DMS153 (cell line): ENCODE measurements at regions not wholly inside any gene's neighbourhood (a gene's known extent, or its start where the extent isn't known, plus 50 kb on each side); places are given as distances from the start of the nearest gene placed in this dataset.

ENCODE experiments used
- DNase-seq: peaks from one replicate; lab custom pipeline; 2025; lab: John Stamatoyannopoulos, UW

DNA sequence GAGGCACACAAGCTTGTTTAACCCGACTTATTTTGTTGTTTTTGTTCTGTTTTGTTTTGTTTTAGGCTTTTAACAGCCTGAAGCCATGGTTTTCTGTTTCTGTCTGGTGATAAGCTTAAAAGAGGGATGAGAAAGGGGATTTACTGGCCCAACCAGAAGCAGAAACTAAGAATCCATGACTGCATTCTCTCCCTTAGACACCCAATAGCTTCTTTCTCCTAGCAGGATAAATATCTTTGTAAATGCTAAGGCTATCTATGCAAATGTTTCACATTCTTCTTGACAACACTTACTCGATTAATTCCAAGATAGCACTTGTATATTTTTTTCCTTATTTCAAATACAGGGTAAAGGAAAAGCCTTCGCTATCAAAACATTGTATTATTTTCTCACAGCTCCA lies 53.7 kb upstream of the SMAD1 start:
- DNase-seq, result no peak

DNA sequence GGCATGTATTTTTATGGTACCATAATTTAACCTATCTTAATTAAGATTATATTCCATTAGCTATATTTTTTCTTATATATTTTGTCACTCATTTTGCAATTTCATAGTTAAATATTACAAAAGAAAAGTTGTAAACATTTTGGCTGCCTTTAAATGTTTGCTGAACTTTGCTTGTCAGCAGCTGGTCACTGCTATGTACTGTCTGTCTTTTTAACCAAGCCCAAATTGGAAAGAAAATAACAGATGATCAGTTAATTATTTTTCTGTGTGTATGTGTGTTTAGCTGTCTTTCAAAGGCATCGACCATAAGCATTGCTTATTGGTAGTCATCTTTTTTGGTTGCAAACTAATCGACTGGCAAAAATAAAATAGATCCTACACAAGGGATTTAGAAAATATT lies 54.4 kb upstream of the SMAD1 start:
- DNase-seq, result no peak

DNA sequence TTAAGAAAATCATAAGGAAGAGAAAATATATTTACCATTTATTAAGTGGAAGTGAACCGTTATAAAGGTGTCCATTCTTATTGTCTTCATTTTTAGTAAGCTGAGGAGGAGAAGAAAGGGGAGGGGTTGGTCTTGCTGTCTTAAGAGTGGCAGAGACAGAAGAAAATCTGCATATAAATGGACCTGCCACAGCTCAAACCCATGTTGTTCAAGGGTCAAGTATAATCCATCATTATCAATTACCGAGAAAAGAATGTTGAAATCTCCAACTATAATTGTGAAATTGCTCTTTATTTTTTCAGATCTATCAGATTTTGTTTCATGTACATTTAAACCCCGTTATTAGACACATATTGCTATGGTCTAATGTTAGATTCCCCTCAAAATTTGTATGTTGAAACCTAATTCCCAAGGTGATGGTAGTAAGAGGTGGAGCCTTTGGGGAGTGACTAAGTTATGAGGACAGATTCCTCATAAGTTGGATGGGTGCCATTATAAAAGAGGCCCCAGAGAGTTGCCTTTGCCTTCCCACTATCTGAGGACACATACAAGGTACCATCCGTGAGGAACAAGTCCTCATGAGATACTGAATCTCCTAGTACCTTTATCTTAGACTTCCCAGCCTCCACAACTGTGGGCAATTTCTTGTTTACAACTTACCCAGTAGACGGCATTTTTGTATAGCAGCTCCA lies 58.5 kb upstream of the SMAD1 start:
- DNase-seq, result no peak

DNA sequence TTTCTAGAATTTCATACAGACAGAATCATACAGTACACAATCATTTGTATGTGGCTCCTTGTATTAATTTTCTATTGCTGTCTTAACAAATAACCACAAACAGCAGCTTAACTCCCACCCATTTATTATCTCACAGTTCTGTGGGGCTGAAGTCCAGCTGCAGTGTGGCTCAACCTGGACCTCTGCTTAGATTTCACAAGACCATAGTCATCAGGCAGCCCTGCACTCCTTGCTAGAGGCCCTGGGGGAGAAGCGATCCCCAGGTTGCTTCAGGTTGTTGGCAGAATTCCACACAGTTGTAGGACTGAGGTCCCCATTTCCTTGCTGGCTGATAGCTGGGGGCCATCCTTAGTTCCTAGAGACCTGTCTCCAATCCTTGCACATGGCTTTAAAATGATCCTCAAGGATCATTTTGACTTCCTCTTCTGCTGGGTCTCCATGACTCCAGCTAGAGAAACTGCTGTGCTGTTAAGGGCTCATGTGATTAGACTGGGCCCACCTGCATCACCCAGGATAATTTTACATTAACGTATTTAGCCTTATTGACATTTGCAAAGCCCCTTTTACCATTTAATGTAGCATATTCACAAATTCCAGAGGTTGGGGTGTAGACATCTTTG lies 60.9 kb upstream of the SMAD1 start:
- DNase-seq, result no peak

DNA sequence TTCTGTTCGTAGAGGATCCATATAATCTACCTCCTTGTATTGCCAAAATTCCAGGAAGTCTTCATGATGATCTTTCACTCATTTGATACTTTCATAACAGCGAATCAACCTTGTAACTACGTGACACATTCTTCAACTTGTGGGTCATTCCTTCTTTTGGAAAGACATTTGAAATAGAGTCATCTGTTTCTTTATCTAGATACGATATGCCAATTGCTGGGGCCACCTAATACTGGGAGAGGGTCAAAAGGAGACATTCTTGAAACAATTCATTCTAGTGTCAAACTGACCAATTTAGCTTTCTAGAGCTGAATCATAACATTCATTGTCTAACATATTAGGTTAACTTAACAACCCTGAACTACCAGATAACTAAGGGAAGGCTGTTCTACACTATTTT lies 62.9 kb upstream of the SMAD1 start:
- no peak for DNase-seq

DNA sequence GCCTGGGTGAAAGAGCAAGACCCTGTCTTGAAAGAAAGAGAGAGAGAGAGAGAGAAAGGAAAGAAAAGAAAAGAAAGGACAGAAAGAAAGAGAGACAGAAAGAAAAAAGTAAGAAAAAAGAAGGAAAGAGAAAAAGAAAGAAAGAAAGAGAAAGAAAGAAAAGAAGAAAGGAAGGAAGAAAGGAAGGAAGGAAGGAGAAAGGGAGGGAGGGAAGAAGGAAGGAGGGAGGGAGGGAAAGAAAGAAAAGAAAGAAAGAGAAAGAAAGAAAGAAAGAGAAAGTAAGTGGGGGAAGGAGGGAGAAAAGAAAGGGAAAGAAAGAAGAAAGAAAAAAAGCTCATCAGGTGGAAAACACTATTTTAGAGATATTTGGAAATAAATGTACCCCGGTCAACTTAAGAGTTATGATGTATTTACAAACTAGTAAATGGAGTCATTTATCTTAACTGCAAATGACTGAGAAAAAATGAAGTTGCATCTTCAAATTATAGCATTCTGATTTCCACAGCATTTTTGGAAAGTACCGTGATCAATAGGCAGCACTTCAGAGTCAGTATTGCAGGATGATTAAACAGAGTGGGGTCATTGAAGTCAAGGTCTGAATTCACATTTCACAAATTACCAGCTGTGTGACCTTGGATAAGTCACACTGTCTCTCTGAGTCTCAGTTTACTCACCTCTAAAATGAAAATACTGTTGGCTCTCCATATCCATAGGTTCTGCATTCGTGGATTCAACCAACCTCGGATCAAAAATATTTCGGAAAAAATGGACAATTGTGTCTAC lies 64.1 kb upstream of the SMAD1 start:
- DNase-seq, result no peak

DNA sequence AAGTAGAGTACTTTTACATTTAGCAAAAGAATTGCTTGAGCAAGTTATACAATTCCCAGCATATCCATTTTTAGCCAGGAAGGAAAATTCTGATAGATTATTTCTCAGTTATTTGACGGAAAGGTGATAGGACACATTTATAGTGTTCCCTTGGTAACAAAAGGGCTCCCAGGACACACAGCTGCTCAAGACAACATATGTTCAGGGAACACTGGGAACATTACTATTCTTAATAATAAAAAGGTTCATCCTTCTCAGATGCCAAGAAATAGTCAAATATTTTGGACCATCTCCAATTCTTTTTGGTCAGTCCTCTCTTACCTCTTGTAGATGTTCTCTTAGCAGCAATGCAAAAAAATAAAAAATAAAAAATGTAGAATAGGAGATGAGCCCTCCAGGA lies 66.8 kb upstream of the SMAD1 start:
- DNase-seq, result no peak

DNA sequence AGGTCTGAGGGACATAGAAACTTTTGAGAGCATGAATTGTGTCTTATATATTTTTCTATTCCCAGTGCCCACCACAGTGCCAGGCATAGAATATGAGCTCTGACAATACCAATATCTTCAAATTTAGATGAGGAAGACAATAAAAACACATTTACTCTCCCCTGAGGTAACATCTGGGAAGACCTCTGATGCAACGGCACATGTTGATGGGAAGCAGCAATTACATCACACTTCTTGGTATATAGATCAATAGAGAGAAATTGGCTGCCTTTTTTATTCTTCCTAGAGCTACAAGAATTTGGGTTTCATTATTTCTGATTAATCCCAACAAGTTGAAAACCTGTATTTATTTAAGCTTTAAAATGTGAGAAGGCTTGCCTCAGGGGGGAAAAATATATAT lies 67.4 kb upstream of the SMAD1 start:
- no peak for DNase-seq

DNA sequence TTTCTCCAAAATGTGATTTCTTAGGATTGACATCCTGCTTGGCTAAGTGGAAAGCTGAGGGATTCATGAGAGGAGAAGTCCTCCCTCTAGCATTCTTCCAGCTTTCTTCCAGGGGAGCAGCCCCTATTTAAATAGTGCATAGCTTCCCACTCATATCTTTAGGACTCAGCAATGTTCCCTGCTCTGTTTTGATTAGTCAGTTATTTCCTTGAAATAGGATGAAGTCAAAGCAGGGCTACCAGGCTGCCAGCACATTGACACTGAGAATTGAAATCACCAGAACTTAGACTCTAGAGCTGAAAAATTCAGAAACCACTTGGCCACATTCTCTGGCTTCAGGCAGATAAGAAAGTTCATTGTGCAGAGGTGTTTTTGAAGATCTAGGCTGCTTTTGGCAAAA lies 74.7 kb upstream of the SMAD1 start:
- no peak for DNase-seq

DNA sequence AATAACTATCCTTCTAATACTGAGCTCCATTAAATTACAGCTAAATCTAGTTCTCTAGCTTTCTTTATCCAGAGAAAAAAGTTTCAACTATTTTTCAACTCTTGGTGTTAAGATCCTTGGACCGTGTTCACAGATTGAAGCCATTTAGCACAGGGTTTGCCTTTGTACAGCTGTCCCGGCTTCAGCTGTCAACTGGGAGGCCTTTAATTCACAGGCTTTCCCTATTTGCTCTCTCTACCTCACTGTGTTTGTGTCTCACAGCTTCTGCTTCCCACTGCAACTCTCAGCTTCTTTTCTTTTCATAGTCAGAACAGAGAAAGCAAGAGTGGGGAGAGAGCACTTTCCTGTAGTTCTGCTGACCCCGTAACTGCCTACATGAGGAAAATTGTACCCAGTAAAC lies 76.9 kb upstream of the SMAD1 start:
- no peak for DNase-seq

DNA sequence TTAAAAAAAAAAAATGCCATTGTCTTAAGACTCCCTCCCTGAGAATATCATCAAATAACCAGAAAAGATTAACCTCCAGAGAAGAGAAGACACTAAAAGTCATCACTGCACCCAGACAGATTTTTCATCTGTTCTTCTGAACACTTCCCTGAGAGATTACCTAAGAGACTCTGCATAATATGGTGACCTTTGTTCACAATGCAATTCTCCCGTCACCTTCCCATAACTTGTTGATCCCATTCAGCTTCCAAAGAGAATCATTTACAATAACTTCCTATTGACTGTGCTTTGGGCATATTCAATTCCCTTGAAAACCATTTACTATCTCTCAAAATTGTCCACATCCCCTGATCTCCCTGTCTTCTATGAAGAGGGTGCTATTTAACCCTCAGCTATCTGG lies 85.1 kb upstream of the SMAD1 start:
- DNase-seq, result no peak

DNA sequence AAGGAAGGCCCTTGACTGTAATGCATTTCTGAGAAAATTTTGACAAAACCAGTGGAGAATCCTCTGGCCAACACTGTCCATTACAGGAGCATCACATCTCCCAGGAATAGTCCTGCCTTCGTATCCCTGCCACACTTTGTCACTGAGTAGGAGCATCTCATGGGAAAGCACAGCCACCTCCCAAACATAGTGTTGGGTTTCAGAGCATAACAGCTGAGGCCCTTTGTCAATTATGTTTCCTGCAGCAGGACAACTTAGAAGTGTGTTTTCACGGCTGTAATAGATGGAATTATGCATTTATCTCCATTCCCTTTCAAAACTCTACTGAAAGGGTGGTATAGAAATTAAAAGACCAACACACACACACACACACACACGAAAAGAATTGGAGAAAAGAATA lies 91.1 kb upstream of the SMAD1 start:
- DNase-seq, result no peak

DNA sequence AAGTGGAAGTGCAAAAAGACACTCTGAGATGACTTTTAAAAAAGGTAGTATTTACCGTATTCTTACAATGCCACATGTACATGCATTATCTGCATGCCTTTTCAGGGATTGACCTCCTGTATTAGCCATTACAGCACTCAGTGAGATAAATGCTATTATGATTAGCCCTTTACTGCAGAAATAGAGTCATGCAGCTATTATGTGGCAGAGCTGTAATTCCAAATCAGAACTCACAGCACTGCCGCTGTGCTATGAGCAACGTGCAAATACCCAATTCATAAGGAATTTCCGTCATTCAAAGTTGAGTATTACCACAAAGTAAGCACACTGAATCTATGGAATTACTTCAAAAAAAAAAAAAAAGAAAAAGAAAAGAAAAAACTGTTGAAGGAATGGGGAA lies 92.1 kb upstream of the SMAD1 start:
- no peak for DNase-seq

DNA sequence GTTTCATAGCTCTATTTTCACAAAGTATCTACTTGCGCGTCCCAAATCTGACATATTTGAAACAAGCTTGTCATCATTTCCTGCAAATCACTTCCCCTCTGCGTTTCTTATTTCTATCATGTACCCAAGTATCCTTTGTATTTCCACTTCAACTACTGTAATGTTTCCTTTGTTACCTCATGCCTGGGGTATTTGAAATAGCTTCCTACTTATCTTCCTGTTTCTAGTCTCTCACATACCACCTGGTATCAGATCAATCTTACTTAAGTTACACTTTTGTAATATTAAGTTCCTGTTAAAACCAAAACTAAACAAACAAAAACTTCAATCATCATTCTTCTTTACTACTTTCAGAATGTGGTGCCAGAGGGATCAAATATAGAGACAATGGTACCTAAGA lies 93.6 kb upstream of the SMAD1 start:
- no peak for DNase-seq

DNA sequence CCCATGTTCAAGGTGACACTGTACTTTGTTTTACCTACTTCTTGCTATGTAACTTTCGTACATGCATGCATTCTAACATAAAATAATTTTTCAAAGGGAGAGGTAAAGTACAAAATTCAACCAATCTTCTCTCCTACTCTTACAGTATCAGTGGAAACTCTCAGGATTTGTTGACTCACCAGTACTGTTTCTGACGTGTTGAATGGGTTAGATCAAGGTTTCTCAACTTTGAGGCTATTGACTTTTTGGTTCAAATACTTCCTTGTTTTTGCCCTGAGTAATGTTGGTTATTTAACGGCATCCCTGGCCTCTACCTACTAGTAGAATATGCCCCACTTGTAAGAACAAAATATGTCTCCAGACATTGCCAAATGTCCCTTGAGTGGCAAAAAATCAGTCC lies 94.6 kb upstream of the SMAD1 start:
- no peak for DNase-seq

DNA sequence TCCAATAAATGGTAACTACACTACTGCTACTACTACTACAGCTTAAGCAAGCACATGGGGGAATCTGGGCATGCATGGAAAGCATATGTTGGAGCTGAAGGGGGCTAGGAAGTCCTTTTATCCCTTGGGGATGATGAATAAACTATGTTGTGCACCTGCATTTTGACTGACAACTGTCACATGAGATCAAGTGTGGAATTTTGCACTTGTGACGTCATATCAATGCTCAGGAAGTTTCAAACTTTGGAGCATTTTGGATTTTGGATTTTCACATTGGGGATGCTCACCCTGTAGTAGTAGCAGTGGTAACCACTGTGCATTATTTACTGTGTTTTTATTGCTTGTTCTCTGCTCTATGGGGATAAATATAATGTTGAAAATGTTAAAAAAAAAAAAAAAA lies 100.5 kb upstream of the SMAD1 start:
- DNase-seq, result no peak

DNA sequence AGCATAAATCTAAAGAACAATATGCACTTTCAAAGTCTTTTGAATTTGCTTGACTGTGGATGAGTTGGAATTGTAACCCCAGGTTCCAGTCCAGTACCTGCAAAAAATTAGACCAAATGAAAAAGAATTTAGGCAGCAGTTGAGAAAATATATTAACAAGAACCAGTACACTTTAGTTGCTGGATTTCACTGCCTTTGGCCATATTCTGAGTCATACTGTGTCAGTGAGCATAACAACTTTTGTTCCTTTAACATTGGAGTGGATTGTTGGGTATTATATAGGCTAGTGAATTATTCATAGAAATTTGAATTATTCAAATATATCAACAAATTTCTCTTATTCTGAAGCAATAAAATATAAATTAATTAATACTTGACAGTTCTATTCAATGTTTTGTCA lies 101.5 kb upstream of the SMAD1 start:
- no peak for DNase-seq

DNA sequence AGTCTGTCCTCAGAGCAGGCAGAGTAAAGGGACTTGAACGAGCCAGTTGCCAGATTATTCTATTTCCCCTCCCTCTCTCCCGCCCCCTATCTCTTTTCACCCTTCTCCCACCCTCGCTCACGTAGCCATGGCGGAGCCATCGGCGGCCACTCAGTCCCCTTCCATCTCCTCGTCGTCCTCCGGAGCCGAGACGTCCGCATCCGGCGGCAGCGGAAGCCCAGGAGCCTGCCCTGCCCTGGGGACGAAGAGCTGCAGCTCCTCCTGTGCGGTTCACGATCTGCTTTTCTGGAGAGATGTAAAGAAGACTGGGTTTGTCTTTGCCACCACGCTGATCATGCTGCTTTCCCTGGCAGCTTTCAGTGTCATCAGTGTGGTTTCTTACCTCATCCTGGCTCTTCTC lies 106.2 kb upstream of the SMAD1 start:
- DNase-seq, result no peak

DNA sequence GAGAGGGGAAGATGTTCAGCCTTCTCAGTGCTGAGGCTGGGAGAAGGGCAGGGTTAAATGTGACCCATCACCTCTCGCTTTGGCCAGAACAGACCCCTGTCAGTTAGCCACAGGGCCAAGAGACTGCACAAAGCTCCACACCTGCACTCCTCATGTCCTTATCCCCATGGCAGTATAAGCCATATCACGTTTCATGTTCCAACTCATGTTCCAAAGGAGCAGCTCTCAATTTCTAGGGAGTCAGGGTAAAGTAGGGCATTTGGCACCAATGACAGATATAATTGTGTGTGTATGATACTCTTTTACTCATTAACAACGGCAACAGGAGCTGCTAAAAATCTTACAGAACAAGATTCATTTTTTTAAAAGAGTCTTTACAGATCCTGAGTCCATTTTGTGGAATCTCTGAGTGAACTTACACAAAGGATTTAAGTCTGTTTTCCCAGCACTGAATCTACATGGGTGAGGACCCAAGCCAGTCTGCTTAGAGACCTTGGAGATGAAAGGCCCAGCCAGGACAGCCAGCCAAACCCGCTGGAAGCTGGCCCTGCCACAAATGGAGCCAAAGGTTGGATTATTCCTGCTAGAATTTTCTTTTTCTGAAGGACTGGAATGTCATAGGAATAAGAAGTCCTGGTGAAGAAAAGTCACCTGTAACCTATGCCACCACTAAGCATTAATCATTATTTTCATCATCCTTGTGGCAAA lies 129.1 kb upstream of the SMAD1 start:
- DNase-seq, result no peak

DNA sequence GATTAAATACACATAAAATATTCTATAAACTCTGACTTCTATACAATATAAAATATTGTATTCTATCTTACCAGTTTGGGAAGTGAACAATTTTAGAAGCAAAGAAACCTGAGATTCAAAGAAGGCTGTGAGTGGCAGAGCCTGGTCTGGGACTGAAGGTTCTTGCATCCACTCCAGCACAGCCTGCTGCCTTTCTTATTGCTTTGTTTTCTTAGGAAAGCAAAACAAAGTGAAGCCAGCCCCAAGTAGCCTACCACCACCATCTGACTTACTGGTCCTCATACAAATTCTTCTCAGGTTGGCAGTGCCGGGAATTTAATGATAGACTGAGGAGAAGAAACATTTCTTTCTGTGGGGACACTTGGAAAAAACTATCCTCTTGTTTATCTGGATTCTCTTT lies 129.7 kb upstream of the SMAD1 start:
- no peak for DNase-seq

DNA sequence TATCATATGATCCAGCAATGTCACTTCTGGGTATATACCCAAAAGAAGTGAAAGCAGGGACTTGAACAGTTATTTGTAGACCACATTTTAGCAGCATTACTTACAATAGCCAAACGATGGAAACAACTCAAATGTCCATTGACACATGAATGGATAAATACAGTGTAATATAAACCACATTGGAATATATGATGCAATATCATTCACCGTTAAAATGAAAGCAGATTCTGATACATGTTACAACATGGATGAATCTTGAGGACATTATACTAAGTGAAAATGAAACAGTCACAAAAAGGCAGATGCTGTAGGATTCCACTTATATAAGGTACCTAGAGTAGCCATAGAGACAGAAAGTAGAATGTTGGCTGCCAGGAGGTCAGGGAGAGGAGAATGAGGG lies 130.5 kb upstream of the SMAD1 start:
- no peak for DNase-seq

DNA sequence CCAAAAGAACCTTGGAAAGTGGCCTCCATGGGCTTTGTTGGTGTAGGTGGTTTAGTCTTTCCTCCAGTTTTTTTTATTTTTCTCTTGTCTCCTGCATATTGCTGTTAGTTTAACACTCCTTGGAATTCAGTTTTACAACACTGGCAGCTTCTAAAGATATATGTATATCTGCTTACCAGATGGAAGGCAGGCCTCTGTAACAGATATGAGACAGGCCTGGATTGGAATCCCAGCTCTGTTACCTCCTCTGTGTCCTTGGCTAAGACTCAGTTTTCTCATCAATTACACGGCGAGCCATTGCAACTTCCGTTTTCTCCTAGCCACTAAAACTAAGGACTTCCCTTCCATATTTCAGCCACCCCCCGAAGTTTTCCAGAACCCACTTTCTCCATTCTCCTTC lies 133.4 kb upstream of the SMAD1 start:
- DNase-seq, result no peak

DNA sequence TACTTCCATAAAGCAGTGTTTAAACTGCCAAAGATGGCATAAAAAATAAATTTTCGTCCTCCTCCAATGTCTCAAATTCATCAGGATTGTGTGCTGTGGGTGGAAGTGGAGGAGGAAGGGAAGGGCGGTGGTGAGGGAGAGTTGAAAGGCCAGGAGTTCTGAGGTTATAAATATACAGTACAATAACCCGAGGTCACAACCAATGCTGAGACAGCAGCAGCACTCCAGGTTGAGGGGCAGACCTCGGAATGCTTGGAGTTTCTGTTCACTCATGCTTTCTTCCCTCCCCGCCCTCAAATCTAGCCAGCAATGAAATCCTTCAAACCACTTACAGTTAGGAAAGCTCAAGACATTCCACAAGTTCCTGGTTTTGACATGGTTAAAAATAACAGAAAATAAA lies 134.0 kb upstream of the SMAD1 start:
- DNase-seq, result no peak
